Left hindlimb (tissue), 1 donor: ENCODE measurements at regions not wholly inside any gene's neighbourhood (a gene's known extent, or its start where the extent isn't known, plus 50 kb on each side); places are given as distances from the start of the nearest gene placed in this dataset.
A peak's percentile ranks its signal among the peaks of the same experiment; 100 is the strongest.

Source experiments
- DNase-seq: peaks from one replicate; pipeline ENCODE4 v3.0.0-alpha.2; 2018

DNA sequence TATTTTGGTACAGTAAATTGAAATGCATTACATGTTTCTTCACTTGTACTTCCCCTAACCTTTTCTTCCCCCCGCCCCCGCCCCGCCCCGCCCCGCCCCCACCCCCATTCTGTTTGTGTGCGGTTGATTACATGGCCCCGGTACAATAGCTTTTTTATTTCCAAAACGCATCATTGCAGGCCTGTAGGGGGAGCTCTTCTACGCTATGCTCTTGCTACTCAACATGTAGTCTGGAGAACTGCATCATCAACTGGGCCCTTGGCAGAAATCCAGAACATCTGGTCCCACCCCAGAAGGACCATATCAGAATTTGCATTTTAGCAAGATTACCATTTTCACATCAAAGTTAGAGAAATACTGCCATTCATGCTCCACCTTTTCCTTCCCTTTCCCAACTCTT lies 333.3 kb upstream of the DDX53 start:
- DNase-seq = no peak

DNA sequence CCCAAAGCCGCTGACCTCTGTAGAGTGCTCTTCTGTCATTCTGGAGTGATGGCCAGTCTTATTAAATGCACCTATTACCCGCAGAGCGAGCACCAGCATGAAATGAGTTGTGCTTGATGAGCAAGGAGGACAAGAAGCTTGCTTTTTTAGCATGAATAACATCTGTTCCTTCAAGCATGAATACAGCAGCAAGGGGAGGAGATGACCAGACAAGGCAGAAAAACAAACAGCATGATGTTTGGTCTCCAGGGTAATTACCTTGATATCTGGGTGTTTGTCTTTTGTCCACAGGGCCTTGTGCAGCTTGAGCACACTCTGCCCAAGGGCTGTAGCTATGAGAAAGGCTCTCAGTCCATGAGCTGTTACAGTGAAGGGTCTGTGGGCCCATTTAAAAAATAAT lies 324.8 kb upstream of the DDX53 start:
- no peak for DNase-seq

DNA sequence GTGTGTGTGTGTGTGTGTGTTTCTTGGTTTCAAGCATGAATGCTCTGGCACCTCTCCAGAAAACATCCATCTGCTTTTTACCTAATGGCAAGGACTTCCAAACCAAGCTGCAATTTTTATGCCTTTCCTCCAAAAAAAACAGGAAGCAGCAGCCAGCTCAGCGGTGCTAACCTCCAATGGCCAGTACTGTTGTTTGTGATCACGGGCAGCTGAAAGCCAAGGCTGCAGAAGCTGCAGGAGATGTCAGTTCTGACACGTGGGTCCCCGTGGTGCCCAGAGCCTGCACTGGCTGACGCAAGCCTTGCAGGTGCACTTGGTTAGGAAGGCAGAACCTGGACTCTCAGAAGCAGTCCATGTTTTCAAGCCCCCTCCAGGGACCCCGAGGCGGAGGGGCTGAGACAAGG lies 313.6 kb upstream of the DDX53 start:
- peak; percentile 73 for DNase-seq

DNA sequence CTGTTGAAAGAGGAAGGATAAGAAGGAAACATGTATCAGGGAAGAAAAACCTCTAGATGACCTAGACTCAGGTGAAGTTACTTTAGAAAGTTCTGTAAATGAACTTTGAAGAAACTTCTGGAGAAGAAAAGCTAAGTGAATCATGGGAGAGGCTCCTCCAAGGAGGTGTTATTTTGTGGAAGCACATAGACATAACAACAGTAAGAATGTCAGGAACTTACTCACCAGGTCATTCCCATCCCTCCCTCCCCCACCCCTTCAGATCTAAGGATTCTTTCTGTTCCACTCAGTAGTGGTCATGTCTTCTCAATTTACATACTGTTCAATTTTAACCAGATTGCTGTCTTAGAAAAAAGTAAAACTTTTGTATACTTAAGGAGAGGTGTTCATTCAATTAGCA lies 310.5 kb upstream of the DDX53 start:
- DNase-seq = no peak

DNA sequence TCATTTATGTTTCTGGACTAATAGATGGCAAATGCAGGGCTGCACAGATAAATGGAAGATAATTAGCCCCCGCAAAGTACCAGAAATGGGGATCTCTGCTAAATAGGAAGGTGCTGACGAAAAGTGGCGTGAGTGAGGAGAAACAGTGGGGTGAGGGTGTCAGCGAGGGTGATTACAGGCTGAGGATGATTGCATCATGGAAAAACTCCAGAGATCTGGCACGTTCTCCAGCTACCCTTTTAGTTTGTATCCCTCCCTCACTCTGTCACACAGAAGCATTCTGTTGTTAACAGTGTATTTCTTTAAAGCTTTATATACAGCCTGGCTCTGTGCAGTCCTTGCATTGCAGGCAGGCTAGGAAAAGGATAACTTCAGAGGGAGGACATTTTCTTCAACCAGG lies 309.6 kb upstream of the DDX53 start:
- DNase-seq = no peak

DNA sequence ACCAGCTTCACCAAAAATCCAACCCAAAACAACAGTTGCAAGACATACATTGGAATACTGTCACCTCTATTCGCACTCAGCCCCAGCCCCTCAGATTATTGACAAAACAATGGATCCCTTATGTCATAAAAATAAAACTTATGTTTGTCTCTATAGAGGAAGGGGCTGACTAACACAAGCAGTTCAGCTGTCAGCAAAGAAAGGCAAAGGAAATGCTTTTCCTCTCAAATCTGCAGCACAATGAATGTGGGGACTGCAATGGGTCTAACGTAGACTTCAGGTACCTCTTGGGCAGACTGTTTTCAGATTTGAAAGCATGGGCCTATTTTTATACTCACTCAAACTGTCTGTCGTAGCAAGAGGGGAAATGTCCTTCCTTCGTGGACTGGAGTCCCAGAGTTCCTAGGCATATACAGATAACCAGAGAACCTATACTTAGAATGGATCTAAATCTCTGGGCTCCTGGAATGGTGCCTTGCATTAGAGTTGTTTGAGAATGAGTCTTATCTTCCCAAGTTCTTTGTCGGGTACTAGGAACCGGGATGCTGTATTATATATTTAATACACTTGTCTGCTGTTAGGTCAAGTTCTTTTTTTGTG lies 307.7 kb upstream of the DDX53 start:
- DNase-seq = no peak

DNA sequence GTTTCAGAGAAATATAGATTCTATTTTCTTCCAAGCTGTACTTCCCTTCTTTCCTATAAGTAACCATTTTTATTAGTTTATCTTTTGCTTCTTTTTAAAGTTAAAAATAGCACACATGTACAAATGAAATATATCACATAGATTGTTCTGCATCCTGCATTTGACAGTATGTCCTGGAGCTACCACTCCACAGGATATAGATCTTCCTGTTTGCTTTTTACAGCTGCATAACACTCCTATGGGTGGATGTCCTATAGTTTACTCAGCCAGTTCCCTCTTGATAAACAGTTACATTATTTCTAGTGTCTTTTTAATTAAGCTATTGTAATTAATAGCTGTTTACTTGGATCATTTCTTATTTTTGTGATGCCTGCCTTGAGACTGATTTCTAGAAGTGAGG lies 301.6 kb upstream of the DDX53 start:
- no peak for DNase-seq

DNA sequence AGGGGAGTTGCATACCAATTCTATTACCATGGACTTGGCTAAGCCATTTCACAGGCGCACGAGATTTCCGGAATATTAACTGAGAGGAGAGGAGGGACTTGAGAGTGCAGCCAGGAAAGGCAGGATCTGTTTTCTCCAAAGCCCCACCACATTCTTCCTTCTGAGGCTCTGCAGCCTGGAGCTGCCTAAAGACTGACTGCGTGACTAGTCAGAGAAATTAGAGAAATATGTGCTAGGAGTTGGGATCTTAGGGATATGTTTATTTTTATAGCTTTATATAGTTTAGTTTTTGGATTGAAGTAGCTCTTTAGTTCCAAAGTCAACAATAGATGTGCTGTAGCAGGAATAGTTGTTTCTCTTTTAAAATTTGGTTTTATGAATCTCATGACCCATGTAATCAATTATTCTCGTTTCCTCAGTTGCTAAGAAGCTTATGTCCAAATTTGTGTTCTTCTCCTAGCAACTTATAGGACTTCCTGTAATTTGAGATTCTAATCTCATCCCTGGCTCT lies 300.1 kb upstream of the DDX53 start:
- DNase-seq = peak; percentile 43

DNA sequence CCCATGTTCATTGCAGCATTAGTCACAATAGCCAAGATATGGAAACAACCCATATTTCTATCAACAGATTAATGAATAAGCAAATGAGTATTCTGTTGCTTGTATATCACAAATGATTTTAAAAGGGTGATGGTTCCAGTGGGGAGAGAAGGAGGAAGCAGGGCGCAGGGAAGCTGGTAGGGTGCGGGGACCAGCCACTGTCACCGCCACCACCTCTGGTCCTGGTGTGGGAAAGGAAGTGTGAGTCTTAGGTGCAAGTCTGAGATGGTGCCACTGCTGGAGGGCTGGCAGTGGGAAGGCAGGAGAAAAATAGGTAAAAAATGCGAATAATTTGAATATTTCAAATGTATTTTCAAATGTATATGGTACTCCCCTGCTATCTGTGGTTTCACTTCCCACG lies 286.8 kb upstream of the DDX53 start:
- no peak for DNase-seq

DNA sequence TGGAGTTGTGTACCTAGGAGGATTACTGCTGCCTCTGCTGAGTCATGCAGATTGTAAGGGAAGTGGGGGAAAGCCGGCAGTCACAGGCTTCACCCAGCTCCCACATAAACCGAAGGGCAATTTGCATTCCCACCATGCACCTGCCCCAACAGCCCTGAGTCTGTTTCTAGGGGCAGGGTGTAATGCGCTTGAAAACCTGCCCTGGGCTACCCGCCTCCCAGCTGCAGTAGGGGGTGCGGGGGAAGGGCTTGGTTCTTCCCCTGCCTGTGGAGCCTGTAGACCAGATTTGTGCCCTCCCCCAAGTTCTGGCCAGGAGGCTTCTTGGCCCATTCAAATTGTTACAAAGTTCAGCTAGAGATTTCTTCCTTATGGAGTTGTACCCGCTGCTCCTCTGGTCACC lies 269.2 kb upstream of the DDX53 start:
- no peak for DNase-seq

DNA sequence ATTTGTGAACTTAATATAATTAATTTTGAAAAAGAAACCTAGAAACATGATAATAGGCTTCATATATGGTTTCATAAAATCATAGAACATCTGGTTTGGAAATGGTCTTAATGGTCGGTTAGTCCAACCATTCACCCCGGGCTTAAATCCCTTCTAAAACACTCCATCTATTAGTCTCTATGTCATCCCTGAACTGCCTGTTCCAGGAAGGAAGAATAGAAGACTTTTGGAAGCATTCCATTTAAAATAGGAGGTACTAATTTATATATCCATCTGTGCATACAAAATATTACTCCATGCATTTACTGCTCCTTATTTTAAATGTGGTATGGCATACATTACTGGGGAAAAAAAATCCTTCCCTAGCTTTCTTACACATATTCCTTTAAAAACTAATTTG lies 262.2 kb upstream of the DDX53 start:
- DNase-seq = no peak

DNA sequence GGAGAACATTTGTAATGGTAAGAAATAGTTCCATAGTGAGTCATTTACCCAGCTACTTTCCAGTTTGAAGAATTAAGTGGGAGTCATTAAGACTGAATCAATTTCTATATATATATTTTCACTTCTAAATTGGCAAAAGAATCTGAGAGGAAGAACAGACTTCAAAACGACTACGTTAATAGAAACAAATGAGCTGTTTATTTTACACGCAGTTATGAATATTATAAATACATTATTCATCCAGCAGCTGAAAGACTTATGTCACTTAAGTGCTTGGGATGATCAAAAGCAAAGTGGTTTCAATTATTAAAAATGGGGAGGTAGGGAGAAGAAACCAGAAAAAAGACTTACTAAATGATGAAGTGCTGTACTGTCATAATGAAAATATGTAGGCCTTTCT lies 260.5 kb upstream of the DDX53 start:
- no peak for DNase-seq

DNA sequence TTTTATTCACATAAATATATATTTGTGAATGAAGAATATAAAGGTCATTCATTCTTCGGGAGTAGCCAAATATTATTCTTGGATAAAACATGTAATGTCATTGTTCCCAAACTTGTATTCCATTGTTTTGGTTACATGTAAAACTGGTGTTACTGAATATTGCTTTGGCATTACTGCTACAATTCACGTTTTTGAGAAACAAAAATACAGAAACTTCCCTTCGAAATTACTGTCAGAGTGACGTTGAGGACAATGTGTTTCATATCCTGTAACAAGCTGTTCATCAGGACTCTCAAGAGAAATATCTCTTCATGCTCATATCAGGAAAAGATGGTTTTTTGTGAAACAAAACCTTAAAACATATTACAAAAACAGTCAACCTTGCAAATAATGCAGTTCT lies 258.9 kb upstream of the DDX53 start:
- DNase-seq = no peak

DNA sequence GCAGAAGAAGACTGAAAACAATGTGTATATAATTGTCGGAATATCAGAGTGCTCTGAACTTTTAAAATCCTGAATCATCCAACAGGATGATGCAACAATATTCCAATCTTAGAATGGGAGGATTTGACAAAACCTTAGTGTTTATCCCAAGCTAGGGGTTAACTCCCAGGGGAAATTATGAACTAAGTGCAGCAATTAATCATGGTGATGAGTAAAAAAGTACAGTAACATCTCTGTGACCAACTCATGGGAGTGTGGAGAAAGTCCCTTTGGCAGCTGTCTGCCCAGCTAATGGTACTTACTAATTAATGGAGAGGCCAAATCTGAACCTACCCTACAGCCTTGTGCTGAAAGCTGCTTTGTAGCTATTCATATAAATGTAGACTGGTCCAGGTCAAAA lies 257.6 kb upstream of the DDX53 start:
- DNase-seq = no peak

DNA sequence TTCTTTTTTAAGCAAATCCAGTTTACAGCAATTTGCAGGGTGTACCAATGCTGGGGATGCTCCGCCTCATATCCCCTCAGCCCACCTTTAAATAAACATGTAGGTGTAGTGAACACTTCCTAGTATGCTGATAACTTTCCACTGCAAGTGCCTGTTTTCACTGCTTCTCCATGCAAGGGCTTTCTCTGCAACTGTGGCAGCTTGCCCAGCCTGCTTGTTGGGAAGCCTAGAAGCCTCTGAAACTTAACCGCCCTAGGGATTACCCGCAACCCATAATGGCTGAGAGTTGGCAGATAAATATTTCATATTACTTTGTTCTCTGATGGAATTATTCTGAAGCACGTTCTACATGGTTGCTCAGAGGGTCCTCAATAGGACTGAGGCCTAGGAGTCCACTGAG lies 253.7 kb upstream of the DDX53 start:
- no peak for DNase-seq

DNA sequence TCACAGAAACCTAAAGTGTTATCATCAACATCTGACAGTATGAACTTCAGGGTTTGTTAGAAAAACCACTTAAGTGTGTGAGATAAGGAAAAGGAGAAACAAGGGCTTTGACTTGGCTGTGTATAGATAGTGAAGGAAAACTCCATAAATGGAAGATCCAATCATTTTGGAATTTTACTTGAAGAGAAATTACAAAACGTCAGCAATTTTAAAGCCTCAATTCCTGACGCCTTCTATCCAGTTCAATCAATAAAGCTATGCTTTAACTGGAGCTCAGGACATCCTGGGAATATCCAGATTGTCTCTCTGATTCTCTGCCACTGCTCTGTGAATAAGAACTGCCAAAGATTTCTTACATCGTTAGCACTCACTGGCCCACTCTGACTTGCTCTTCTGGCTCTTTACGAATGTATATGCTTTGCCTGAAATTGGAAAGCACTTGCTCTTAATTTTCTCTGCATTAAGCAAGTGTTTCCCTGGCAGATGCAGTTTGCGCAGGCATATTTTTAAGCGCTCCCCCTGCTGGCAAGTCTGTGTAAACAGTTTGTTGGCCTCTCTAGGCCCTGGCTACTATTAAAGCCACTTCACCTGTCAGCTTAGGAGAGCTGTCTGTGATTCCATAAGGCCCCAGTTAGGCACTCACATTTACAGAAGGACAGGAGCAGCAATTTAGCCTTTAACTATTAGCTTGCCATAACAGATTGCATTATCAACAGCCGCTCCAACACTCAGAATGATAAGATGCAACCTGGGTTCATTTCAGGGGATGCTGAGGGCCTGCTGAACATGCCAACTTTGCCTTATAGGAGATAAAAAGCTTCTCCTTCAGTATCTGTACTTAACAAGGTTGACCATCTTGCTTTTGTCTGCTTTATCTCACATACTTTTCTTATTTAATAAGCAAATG lies 251.4 kb upstream of the DDX53 start:
- no peak for DNase-seq

DNA sequence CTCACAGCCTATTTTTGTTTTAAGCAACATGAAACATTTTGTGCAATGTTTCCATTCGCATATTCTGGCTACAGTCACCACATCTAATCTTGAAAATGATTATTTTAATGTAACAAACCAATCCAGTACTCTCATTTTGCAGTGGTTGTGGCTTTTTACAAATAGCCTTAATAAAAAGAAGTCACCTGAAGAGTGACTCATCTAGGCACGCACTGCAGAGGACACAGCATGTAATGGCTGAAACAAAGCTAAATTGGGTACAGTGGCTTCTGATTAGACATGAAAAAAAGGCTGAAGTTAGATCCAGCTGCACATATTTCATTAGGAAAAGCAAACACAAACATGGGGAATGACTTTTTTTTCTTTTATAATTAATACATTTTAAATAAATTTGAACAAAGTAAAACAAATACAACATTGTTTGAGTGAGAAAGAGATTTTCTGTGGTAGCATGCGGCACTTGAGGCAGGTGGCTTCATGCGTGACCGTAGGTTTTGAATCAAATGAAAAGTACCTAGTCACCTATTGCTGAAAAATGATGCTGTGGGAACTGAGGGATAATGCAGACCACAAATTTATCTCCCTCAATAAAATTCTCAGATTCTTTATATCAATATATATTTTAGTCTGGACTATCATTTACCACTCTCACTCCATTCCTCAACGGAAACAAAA lies 240.8 kb upstream of the DDX53 start:
- DNase-seq = no peak

DNA sequence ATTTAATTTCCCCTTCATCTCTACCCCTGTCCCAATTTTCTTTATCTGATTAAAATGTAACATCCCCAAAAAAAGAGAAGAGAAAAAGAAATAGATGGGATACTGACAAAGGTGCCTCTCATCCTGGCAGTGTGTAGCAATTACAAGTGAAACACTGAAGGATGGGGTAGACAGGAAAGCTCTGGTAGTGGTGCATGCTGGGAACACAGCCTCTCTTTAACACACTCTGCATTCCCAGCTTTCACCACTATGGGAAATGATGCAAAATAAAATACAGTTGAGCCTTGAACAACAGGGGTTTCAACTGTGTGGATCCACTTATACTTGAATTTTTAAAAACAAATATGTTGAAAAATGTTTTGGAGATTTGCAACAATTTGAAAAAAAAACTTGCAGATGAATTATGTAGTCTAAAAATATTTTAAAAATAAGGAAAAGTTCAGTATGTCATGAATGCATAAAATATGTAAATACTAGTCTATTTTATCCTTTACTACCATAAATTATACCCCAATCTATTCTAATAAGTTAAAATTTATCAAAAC lies 239.2 kb upstream of the DDX53 start:
- no peak for DNase-seq

DNA sequence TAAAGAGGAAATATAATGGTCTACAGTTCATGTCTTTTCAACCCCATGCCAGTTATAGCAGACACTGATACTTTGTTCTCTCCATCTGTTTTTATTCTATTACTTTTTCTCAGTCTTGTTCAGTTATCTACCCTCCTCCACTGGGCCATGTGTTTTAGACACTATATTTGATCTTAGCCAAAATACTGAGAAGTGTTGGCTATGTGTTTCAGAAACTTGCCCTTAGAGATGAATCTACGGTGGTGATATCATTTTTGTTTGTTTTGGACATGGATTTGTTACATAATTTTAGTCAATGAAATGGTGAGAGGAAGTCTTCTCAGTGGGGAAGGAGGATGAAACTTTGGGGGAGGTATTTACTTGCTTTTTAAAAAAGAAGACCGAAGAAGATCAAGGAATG lies 211.5 kb upstream of the DDX53 start:
- DNase-seq = no peak

DNA sequence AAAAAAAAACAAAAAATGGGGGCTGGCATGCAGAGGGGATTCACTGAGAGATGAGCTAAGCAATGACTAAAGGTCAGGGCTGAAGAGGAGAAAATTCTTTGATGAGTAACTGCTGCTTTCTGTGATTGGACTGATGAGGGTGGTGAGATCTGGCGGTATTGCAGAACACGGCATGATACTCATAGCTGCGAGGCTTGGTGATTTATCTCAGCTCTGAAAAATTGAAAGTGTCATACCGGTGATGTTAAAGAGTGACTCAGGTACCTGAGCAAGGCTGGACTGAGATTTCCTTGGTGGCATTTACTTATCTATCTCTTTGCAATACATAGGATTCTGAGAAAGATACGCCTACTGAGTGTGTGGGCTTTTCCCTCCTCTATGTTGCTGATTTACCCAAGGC lies 204.1 kb upstream of the DDX53 start:
- no peak for DNase-seq

DNA sequence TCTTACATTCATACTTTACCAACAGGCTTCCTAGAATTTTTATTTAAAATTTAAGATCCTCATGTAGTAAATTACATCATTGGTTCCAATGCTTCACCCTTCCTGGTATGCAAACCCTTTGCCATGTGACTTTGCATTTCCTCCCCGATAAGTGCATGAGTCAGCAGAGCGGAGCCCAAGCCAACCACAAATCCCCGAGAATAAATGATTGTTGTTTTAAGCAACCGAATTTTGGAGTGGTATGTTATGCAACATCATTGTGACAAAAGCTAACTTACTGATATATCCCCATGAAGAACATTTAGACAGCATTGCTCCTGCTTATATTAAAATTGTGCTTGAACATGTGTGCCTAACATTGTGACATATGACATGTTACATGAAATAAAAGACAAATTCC lies 199.4 kb upstream of the DDX53 start:
- no peak for DNase-seq

DNA sequence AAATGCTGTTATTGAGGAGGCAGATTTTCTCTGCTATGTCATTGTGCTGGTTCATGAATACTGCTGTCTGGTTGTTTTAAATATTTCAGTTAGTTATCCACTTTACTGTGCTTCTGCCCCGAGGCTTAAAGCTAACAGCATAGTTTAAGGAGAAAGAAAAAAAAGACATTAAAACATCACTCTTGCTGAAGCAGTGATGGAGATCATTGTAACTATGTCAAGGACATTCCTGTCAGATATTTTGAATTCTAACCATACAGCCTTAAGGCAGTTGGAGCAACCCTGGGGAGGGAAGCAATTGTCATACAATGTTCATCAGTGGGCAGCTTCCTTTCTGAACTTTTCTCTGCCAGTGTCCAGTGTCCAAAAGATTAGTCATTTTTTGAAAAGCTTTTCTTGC lies 199.0 kb upstream of the DDX53 start:
- no peak for DNase-seq

DNA sequence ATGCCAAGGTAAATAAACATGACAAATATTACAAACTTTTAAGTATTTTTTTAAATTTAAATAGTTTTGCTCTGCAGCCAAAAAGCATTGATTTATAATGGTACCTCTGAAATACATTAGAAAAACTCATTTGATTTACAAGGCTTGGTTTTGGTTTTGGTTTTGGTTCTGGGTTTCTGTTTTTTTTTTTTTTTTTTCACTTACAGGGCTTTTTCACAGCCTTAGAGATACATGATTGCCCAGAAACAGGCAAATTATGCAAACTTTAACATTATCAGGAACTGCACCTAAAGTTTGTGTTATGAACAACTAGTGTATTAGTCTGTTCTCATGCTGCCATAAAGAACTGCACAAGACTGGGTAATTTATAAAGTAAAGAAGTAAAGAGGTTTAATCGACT lies 196.4 kb upstream of the DDX53 start:
- no peak for DNase-seq

DNA sequence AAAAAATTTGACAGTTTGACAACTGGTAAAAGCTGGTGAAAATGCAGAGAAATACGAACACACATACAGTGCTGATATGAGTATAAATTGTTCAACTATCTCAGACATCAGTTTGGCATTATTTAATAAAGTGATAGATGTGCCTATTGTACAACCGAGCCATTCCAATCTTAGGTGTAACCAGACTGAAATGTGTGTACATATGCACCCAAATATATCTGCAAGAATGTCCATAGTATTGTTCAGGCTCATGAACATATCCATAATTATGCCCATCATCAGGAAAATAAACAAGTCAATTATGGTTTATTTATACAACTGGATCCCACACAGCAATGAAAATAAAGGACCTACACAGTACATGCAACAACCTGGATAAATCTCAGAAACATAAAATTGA lies 188.9 kb upstream of the DDX53 start:
- no peak for DNase-seq
